Ramos (cell line): ENCODE measurements at regions not wholly inside any gene's neighbourhood (a gene's known extent, or its start where the extent isn't known, plus 50 kb on each side); places are given as distances from the start of the nearest gene placed in this dataset.

Experiments used
- in situ Hi-C: fragments of 300-500 bp; cut with MboI; formaldehyde crosslinking; loops from one replicate; pipeline ENCODE4 v1.14.3; 2022; ENCODE audit warnings: low sequenced_read_pairs; ENCODE audit not compliant: unreplicated experiment

GRCh38 chr2:64359171-64359891, 94.6 kb upstream of the LGALSL start:
- in situ Hi-C loops = no loop called here

- in situ Hi-C loops = no loop called here
Measured at GRCh38 chr2:64359892-64360657, 93.9 kb upstream of the LGALSL start.

- in situ Hi-C loops = no loop called here
Measured at GRCh38 chr2:64361151-64361938, 92.6 kb upstream of the LGALSL start.

GRCh38 chr2:64362562-64363026, 91.4 kb upstream of the LGALSL start:
- in situ Hi-C loops = no loop called here

- in situ Hi-C loops = no loop called here
Measured at GRCh38 chr2:64363140-64363539, 90.8 kb upstream of the LGALSL start.

- in situ Hi-C loops = no loop called here
Measured at GRCh38 chr2:64363848-64364247, 90.1 kb upstream of the LGALSL start.

- in situ Hi-C loops = no loop called here
Measured at GRCh38 chr2:64367444-64368232, 86.3 kb upstream of the LGALSL start.

- in situ Hi-C loops = no loop called here
Measured at GRCh38 chr2:64369706-64370105, 84.3 kb upstream of the LGALSL start.

- in situ Hi-C loops = no loop called here
Measured at GRCh38 chr2:64371727-64372126, 82.2 kb upstream of the LGALSL start.

GRCh38 chr2:64374686-64375085, 79.3 kb upstream of the LGALSL start:
- in situ Hi-C loops = no loop called here

GRCh38 chr2:64376926-64377325, 77.0 kb upstream of the LGALSL start:
- in situ Hi-C loops = no loop called here

GRCh38 chr2:64379186-64379585, 74.8 kb upstream of the LGALSL start:
- in situ Hi-C loops = no loop called here

- in situ Hi-C loops = no loop called here
Measured at GRCh38 chr2:64380853-64381527, 73.0 kb upstream of the LGALSL start.

GRCh38 chr2:64383016-64383591, 70.9 kb upstream of the LGALSL start:
- in situ Hi-C loops = no loop called here

GRCh38 chr2:64383881-64384280, 70.1 kb upstream of the LGALSL start:
- in situ Hi-C loops = no loop called here

GRCh38 chr2:64386676-64387075, 67.3 kb upstream of the LGALSL start:
- in situ Hi-C loops = no loop called here

GRCh38 chr2:64390586-64390985, 63.4 kb upstream of the LGALSL start:
- in situ Hi-C loops = no loop called here

- in situ Hi-C loops = no loop called here
Measured at GRCh38 chr2:64391424-64391823, 62.5 kb upstream of the LGALSL start.

- in situ Hi-C loops = no loop called here
Measured at GRCh38 chr2:64391940-64392339, 62.0 kb upstream of the LGALSL start.
